A549 (cell line): ENCODE measurements at regions not wholly inside any gene's neighbourhood (a gene's known extent, or its start where the extent isn't known, plus 50 kb on each side); places are given as distances from the start of the nearest gene placed in this dataset.

Source experiments
- ATAC-seq, 2 experiments: fragments of 200-7000 bp in 1 of 2; fragments of >200 bp in 1 of 2; cut with Nextera tagmentation in 1 of 2; cut with Tn5 transposase in 1 of 2; 3 replicates each; pipeline versions ENCODE4 v1.8.0 to v1.9.1; 2018 to 2020; ENCODE audit warnings: mild to moderate bottlenecking in 1 of 2, moderate library complexity in 1 of 2
- CTCF ChIA-PET: fragments of 300-600 bp; sonication (Branson Sonifier 250); formaldehyde crosslinking; extraction: SDS; loops from one replicate; lab custom pipeline; 2021; ENCODE audit warnings: antibody characterized with exemption, inconsistent platforms; lab: Yijun Ruan, JAX
- POLR2A ChIA-PET: fragments of 350-600 bp; formaldehyde crosslinking; extraction: SDS; loops from one replicate; lab custom pipeline; 2021; ENCODE audit warnings: antibody characterized with exemption, inconsistent platforms; lab: Yijun Ruan, JAX
- DNase-seq, 2 experiments: peaks; one replicate each; pipeline versions ENCODE4 v3.0.0 to v3.0.0-alpha.2; 2011 to 2016; ENCODE audit warnings: low read depth in 1 of 2, low spot score in 1 of 2
- FAIRE-seq: peaks from 2 replicates; lab custom pipeline; 2011; peaks lifted over from hg19 to GRCh38; lab: Jason Lieb, UNC
- H3K27ac ChIP-seq, 2 experiments: fragments of >200 bp; sonication (Bioruptor Twin); formaldehyde crosslinking; 3 replicates each; pipeline ENCODE4 v1.5.1; 2016 to 2017
- H3K4me1 ChIP-seq: fragments of >200 bp; sonication (Bioruptor Twin); formaldehyde crosslinking; 3 replicates; pipeline ENCODE4 v1.6.1; 2016
- H3K4me2 ChIP-seq: fragments of >200 bp; sonication (Bioruptor Twin); formaldehyde crosslinking; 3 replicates; pipeline ENCODE4 v1.6.1; 2016
- H3K4me3 ChIP-seq: fragments of >200 bp; sonication (Bioruptor Twin); formaldehyde crosslinking; 3 replicates; pipeline ENCODE4 v1.5.1; 2016
- H3K9me3 ChIP-seq: fragments of >200 bp; sonication (Bioruptor Twin); formaldehyde crosslinking; 3 replicates; pipeline ENCODE4 v1.6.1; 2016
- BCL3 ChIP-seq: fragments of >200 bp; sonication (Bioruptor Twin); formaldehyde crosslinking; IDR thresholded peaks from 3 replicates; pipeline ENCODE4 v1.6.1; 2016
- CBX8 ChIP-seq: fragments of 200-600 bp; sonication (generic); IDR thresholded peaks from 2 replicates; pipeline ENCODE4 v1.6.1; 2016
- CHD2 ChIP-seq: fragments of 150-350 bp; IDR thresholded peaks from 2 replicates; pipeline ENCODE4 v1.6.1; 2014; ENCODE audit warnings: low read length; ENCODE audit not compliant: partially characterized antibody
- CHD4 ChIP-seq: fragments of 200-600 bp; sonication (generic); IDR thresholded peaks from 2 replicates; pipeline ENCODE4 v1.6.1; 2016; ENCODE audit warnings: antibody characterized with exemption, mild to moderate bottlenecking, borderline replicate concordance
- EHMT2 ChIP-seq: fragments of 200-600 bp; sonication (generic); IDR thresholded peaks from 2 replicates; pipeline ENCODE4 v1.6.1; 2016; ENCODE audit warnings: antibody characterized with exemption, low read depth, mild to moderate bottlenecking, moderate library complexity
- EP300 ChIP-seq, 2 experiments: fragments of >200 bp; sonication (Bioruptor Twin); formaldehyde crosslinking; IDR thresholded peaks; 2 replicates in 1 of 2; 3 replicates in 1 of 2; pipeline ENCODE4 v1.6.1; 2016 to 2017
- FOSB ChIP-seq: fragments of 250-450 bp; sonication (Bioruptor Pico); IDR thresholded peaks from 2 replicates; pipeline ENCODE4 v1.5.0; 2020; ENCODE audit warnings: mild to moderate bottlenecking, moderate library complexity
- FOXS1 ChIP-seq: fragments of 250-450 bp; sonication (Bioruptor Pico); IDR thresholded peaks from 2 replicates; pipeline ENCODE4 v1.5.0; 2020; ENCODE audit warnings: mild to moderate bottlenecking, moderate library complexity
- GATA3 ChIP-seq: IDR thresholded peaks from 2 replicates; pipeline ENCODE4 v1.6.1; 2012; ENCODE audit warnings: borderline replicate concordance
- HOXA7 ChIP-seq: fragments of 250-450 bp; sonication (Bioruptor Pico); IDR thresholded peaks from 2 replicates; pipeline ENCODE4 v1.5.0; 2020; ENCODE audit warnings: mild to moderate bottlenecking, moderate library complexity
- JUNB ChIP-seq: fragments of >200 bp; sonication (Bioruptor Twin); formaldehyde crosslinking; IDR thresholded peaks from 2 replicates; pipeline ENCODE4 v1.6.1; 2016
- KDM5A ChIP-seq: fragments of 200-600 bp; sonication (generic); IDR thresholded peaks from 2 replicates; pipeline ENCODE4 v1.6.1; 2016; ENCODE audit warnings: antibody characterized with exemption, mild to moderate bottlenecking
- MAFK ChIP-seq: fragments of 450-650 bp; IDR thresholded peaks from 2 replicates; pipeline ENCODE4 v1.6.1; 2014; ENCODE audit not compliant: partially characterized antibody
- MAZ ChIP-seq: fragments of 150-350 bp; IDR thresholded peaks from 2 replicates; pipeline ENCODE4 v1.6.1; 2014; ENCODE audit warnings: antibody characterized with exemption, low read depth, low read length, borderline replicate concordance
- NFE2L2 ChIP-seq: fragments of 150-350 bp; conservative IDR thresholded peaks from 2 replicates; pipeline ENCODE4 v1.6.1; 2014; ENCODE audit warnings: low read length
- NPAS2 ChIP-seq: fragments of 250-450 bp; sonication (Bioruptor Pico); IDR thresholded peaks from 2 replicates; pipeline ENCODE4 v1.8.0; 2022; ENCODE audit warnings: mild to moderate bottlenecking, moderate library complexity, borderline replicate concordance
- NR3C1 ChIP-seq: fragments of >200 bp; sonication (Bioruptor Twin); formaldehyde crosslinking; IDR thresholded peaks from 3 replicates; pipeline ENCODE4 v1.6.1; 2017
- PHF8 ChIP-seq: fragments of 200-600 bp; sonication (generic); IDR thresholded peaks from 2 replicates; pipeline ENCODE4 v1.6.1; 2016; ENCODE audit warnings: low read depth, mild to moderate bottlenecking, antibody characterized with exemption, moderate library complexity, borderline replicate concordance
- POLR2AphosphoS2 ChIP-seq: conservative IDR thresholded peaks from 2 replicates; pipeline ENCODE4 v1.6.1; 2012; ENCODE audit warnings: low read length, improper control_type of control experiment, inconsistent platforms
- RAD21 ChIP-seq, 2 experiments: fragments of >200 bp in 1 of 2; sonication (Bioruptor Twin) in 1 of 2; formaldehyde crosslinking in 1 of 2; IDR thresholded peaks in 1 of 2; conservative IDR thresholded peaks in 1 of 2; 2 replicates in 1 of 2; 3 replicates in 1 of 2; pipeline ENCODE4 v1.6.1; 2012 to 2018; ENCODE audit warnings: inconsistent platforms in 1 of 2
- RARB ChIP-seq: fragments of 250-450 bp; sonication (Bioruptor Pico); IDR thresholded peaks from 2 replicates; pipeline ENCODE4 v1.8.0; 2021; ENCODE audit warnings: mild to moderate bottlenecking, moderate library complexity
- REST ChIP-seq: fragments of 200-600 bp; sonication (generic); IDR thresholded peaks from 2 replicates; pipeline ENCODE4 v1.6.1; 2016; ENCODE audit warnings: antibody characterized with exemption, mild to moderate bottlenecking, moderate library complexity
- TFCP2L1 ChIP-seq: fragments of 250-450 bp; sonication (Bioruptor Pico); IDR thresholded peaks from 2 replicates; pipeline ENCODE4 v1.5.0; 2021; ENCODE audit warnings: mild to moderate bottlenecking
- ZFP36 ChIP-seq: fragments of 450-650 bp; IDR thresholded peaks from 2 replicates; pipeline ENCODE4 v1.6.1; 2014; ENCODE audit warnings: borderline replicate concordance; ENCODE audit not compliant: partially characterized antibody
- ZNF302 ChIP-seq: fragments of 250-450 bp; sonication (Bioruptor Pico); IDR thresholded peaks from 2 replicates; pipeline ENCODE4 v1.9.0; 2021; ENCODE audit warnings: inconsistent platforms, mild to moderate bottlenecking, moderate library complexity
- WGBS: methylation state at CpG from one replicate; pipeline ENCODE4 v1.1.6; 2017; ENCODE audit errors: missing lambda C conversion rate; 5-methylcytosine and 5-hydroxymethylcytosine counted together
- TF ChIP-seq, protein P1 (sequence below): fragments of 250-450 bp; sonication (Bioruptor Pico); IDR thresholded peaks from 2 replicates; pipeline ENCODE4 v1.5.0; 2020; ENCODE audit warnings: low read depth, mild to moderate bottlenecking, moderate library complexity
- TF ChIP-seq, protein P2 (sequence below): fragments of 150-350 bp; IDR thresholded peaks from 2 replicates; pipeline ENCODE4 v1.6.1; 2014; ENCODE audit warnings: low read depth, mild to moderate bottlenecking, low read length

GRCh38 chr2:65834062-65834461 is 401.7 kb upstream of the SPRED2 start (continued):
- no peak for TF ChIP-seq BCL3
- TF ChIP-seq, all 56 proteins: peak for 0

DNA sequence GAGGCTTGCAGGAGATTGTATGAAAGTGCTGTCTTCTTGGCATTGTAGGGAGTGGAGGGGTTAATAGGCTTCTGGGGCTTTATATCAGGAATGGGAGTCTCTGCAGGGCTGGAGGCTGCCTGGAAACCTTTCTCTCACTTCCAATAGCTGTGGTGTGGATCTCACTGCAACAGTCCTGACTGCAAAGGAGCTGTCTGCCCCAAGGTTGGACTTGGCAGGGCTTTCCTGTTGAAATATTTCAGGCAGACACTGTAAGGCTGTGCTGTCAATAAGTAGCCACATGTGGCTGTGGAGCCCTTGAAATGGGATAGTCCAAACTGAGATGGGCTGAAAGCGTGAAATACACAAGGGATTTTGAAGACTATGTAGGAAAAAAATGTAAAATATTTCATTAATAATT is 399.1 kb upstream of the SPRED2 start:
- ChIA-PET CTCF (no interaction called here), POLR2A (no interaction called here)
- FAIRE-seq: no peak
- TF ChIP-seq RAD21 (conservative IDR thresholded peaks at IDR 0.05 in 1 of 2, IDR thresholded peaks at IDR 0.05 in 1 of 2) (no peak), RARB (CRISPR knock-in tag) (no peak), PHF8 (no peak), NFE2L2 (no peak), MAFK (no peak), NPAS2 (no peak), FOSB (CRISPR knock-in tag) (no peak), NR3C1 (no peak), ZNF302 (CRISPR knock-in tag) (no peak), HOXA7 (CRISPR knock-in tag) (no peak), JUNB (no peak), ZFP36 (no peak), MAZ (no peak), EHMT2 (no peak), CBX8 (no peak)
- TF ChIP-seq, protein P1, sequence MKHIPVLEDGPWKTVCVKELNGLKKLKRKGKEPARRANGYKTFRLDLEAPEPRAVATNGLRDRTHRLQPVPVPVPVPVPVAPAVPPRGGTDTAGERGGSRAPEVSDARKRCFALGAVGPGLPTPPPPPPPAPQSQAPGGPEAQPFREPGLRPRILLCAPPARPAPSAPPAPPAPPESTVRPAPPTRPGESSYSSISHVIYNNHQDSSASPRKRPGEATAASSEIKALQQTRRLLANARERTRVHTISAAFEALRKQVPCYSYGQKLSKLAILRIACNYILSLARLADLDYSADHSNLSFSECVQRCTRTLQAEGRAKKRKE (CRISPR knock-in tag): no peak
- Histone ChIP-seq H3K9me3 (no peaks in the 10 kb centered on the region), H3K4me1 (no peaks in the 10 kb centered on the region), H3K27ac (no peak overlapping the region), H3K4me3 (no peak overlapping the region), H3K4me2 (no peak overlapping the region)
- 0% methylated on average over 1 of the region's 1 CpG for WGBS
- DNase-seq: no peak
- no peak for ATAC-seq

DNA sequence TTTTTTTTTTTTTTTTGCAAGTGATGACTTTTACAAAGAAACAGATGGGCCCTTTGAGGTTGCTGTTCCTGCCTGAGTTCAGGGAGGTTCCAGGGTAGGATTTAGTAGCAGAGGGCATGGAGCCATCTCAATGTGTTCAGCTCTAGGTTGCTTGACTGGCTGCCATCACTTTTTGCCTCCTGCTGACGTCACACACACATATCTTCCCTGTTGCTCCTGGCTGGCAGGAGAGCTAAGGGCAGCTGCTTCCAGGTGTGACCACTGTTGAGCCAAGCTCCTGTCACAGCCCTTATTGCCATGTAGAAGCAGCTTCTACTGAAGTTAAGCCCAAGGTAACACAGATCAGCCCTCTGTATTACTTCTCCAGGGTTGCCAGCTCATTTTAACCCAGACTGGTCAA is 394.2 kb upstream of the SPRED2 start:
- no peak overlapping the region for H3K27ac ChIP-seq
- no peak for ATAC-seq
- no peak for FAIRE-seq
- H3K4me1 ChIP-seq: no peaks in the 10 kb centered on the region
- ChIA-PET CTCF (no interaction called here), POLR2A (no interaction called here)
- no peak overlapping the region for H3K4me3 ChIP-seq
- no peak for DNase-seq
- no peak for TF ChIP-seq POLR2AphosphoS2
- TF ChIP-seq RAD21 (conservative IDR thresholded peaks at IDR 0.05 in 1 of 2, IDR thresholded peaks at IDR 0.05 in 1 of 2): no peak
- no peak for TF ChIP-seq HOXA7 (CRISPR knock-in tag)
- H3K4me2 ChIP-seq: no peak overlapping the region
- H3K9me3 ChIP-seq: no peaks in the 10 kb centered on the region
- 0% methylated on average over 1 of the region's 1 CpG for WGBS

DNA sequence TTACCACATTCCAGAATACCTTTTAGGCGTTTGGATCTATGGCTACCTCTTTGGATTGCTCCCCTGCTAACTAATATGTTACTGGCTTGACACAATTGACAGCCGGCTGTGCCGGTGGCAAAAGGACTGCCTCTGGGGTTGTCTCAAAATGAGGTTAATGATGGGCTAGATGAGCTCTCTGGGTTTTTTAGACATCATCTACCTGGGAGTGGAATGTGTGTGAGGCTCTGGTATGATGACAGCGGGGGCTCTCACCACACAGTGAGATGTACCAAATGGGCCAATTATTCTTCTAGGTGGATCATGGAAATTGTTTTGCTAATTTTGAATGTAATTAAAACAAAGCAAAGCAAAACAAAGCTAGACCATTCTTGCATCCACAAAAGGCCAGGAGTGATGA is 391.1 kb upstream of the SPRED2 start:
- ChIA-PET CTCF (interaction anchor here (0.5 kb wide), 1 partner anchor 381 kb away, joined by 4 read pairs; no protein-coding TSS in a partner anchor), POLR2A (no interaction called here)
- WGBS: 55% methylated on average over 4 of the region's 4 CpGs
- Histone ChIP-seq H3K4me3 (no peak overlapping the region), H3K4me1 (no peaks in the 10 kb centered on the region), H3K27ac (no peak overlapping the region), H3K9me3 (no peaks in the 10 kb centered on the region), H3K4me2 (no peak overlapping the region)
- FAIRE-seq (no peak), DNase-seq (no peak), ATAC-seq (no peak)
- TF ChIP-seq TFCP2L1 (CRISPR knock-in tag) (no peak), KDM5A (no peak), FOSB (CRISPR knock-in tag) (no peak), FOXS1 (CRISPR knock-in tag) (no peak), NFE2L2 (no peak), CHD4 (no peak), EP300 (IDR thresholded peaks at IDR 0.05) (no peak), REST (no peak), MAZ (no peak), CHD2 (no peak), GATA3 (no peak)
- TF ChIP-seq, protein P2, sequence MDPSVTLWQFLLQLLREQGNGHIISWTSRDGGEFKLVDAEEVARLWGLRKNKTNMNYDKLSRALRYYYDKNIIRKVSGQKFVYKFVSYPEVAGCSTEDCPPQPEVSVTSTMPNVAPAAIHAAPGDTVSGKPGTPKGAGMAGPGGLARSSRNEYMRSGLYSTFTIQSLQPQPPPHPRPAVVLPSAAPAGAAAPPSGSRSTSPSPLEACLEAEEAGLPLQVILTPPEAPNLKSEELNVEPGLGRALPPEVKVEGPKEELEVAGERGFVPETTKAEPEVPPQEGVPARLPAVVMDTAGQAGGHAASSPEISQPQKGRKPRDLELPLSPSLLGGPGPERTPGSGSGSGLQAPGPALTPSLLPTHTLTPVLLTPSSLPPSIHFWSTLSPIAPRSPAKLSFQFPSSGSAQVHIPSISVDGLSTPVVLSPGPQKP: no peak
